ENCODE measurements at regions not wholly inside any gene's neighbourhood (a gene's known extent, or its start where the extent isn't known, plus 50 kb on each side); places are given as distances from the start of the nearest gene placed in this dataset.

GRCh38 chr2:129314120-129314519 lies 665.3 kb upstream of the RAB6C start:
- Histone ChIP-seq H3K9me3 (ENCODE audit: control insufficient read depth in 2 of 2, insufficient read depth in 1 of 2, low read length in 1 of 2) (no peaks in the 10 kb centered on the region), H3K36me3 (ENCODE audit: control insufficient read depth in 2 of 2, insufficient read depth in 2 of 2, low read length in 1 of 2) (no peaks in the 10 kb centered on the region), H3K27ac (ENCODE audit: low read depth in 1 of 2, low read length in 1 of 2) (no peak overlapping the region), H3K27me3 (ENCODE audit: control insufficient read depth in 2 of 2, insufficient read depth in 1 of 2, low read length in 1 of 2) (no peaks in the 10 kb centered on the region), H3K4me1 (ENCODE audit: control insufficient read depth in 2 of 2, insufficient read depth in 2 of 2, low read length in 2 of 2) (no peaks in the 10 kb centered on the region), H3K4me3 (ENCODE audit: low read length in 2 of 2) (no peak overlapping the region)
- WGBS, result 92% methylated on average over 9 of the region's 9 CpGs
- no peak for DNase-seq (ENCODE audit: low read depth in 6 of 9, low spot score in 9 of 9)

GRCh38 chr2:129318581-129319421 lies 660.7 kb upstream of the RAB6C start:
- Histone ChIP-seq H3K27me3 (ENCODE audit: control insufficient read depth in 2 of 2, insufficient read depth in 1 of 2, low read length in 1 of 2) (no peaks in the 10 kb centered on the region), H3K36me3 (ENCODE audit: control insufficient read depth in 2 of 2, insufficient read depth in 2 of 2, low read length in 1 of 2) (no peaks in the 10 kb centered on the region), H3K4me3 (ENCODE audit: low read length in 2 of 2) (no peak overlapping the region), H3K9me3 (ENCODE audit: control insufficient read depth in 2 of 2, insufficient read depth in 1 of 2, low read length in 1 of 2) (no peaks in the 10 kb centered on the region), H3K27ac (ENCODE audit: low read depth in 1 of 2, low read length in 1 of 2) (no peak overlapping the region), H3K4me1 (ENCODE audit: control insufficient read depth in 2 of 2, insufficient read depth in 2 of 2, low read length in 2 of 2) (no peaks in the 10 kb centered on the region)
- DNase-seq (ENCODE audit: low read depth in 6 of 9, low spot score in 9 of 9), result no peak
- WGBS, result 90% methylated on average over 27 of the region's 27 CpGs

GRCh38 chr2:129319422-129319717 lies 660.1 kb upstream of the RAB6C start:
- Histone ChIP-seq H3K36me3 (ENCODE audit: control insufficient read depth in 2 of 2, insufficient read depth in 2 of 2, low read length in 1 of 2) (no peaks in the 10 kb centered on the region), H3K9me3 (ENCODE audit: control insufficient read depth in 2 of 2, insufficient read depth in 1 of 2, low read length in 1 of 2) (no peaks in the 10 kb centered on the region), H3K27me3 (ENCODE audit: control insufficient read depth in 2 of 2, insufficient read depth in 1 of 2, low read length in 1 of 2) (no peaks in the 10 kb centered on the region), H3K4me1 (ENCODE audit: control insufficient read depth in 2 of 2, insufficient read depth in 2 of 2, low read length in 2 of 2) (no peaks in the 10 kb centered on the region), H3K27ac (ENCODE audit: low read depth in 1 of 2, low read length in 1 of 2) (no peak overlapping the region), H3K4me3 (ENCODE audit: low read length in 2 of 2) (no peak overlapping the region)
- 95% methylated on average over 7 of the region's 7 CpGs for WGBS
- no peak for DNase-seq (ENCODE audit: low read depth in 6 of 9, low spot score in 9 of 9)

GRCh38 chr2:129320288-129320687 lies 659.2 kb upstream of the RAB6C start:
- WGBS, result 98% methylated on average over 4 of the region's 4 CpGs
- Histone ChIP-seq H3K9me3 (ENCODE audit: control insufficient read depth in 2 of 2, insufficient read depth in 1 of 2, low read length in 1 of 2) (no peaks in the 10 kb centered on the region), H3K36me3 (ENCODE audit: control insufficient read depth in 2 of 2, insufficient read depth in 2 of 2, low read length in 1 of 2) (no peaks in the 10 kb centered on the region), H3K27ac (ENCODE audit: low read depth in 1 of 2, low read length in 1 of 2) (no peak overlapping the region), H3K4me1 (ENCODE audit: control insufficient read depth in 2 of 2, insufficient read depth in 2 of 2, low read length in 2 of 2) (no peaks in the 10 kb centered on the region), H3K4me3 (ENCODE audit: low read length in 2 of 2) (no peak overlapping the region), H3K27me3 (ENCODE audit: control insufficient read depth in 2 of 2, insufficient read depth in 1 of 2, low read length in 1 of 2) (no peaks in the 10 kb centered on the region)
- DNase-seq (ENCODE audit: low read depth in 6 of 9, low spot score in 9 of 9), result no peak

- Histone ChIP-seq H3K4me1 (ENCODE audit: control insufficient read depth in 2 of 2, insufficient read depth in 2 of 2, low read length in 2 of 2) (no peaks in the 10 kb centered on the region), H3K27me3 (ENCODE audit: control insufficient read depth in 2 of 2, insufficient read depth in 1 of 2, low read length in 1 of 2) (no peaks in the 10 kb centered on the region), H3K4me3 (ENCODE audit: low read length in 2 of 2) (no peak overlapping the region), H3K9me3 (ENCODE audit: control insufficient read depth in 2 of 2, insufficient read depth in 1 of 2, low read length in 1 of 2) (no peaks in the 10 kb centered on the region), H3K36me3 (ENCODE audit: control insufficient read depth in 2 of 2, insufficient read depth in 2 of 2, low read length in 1 of 2) (no peaks in the 10 kb centered on the region), H3K27ac (ENCODE audit: low read depth in 1 of 2, low read length in 1 of 2) (no peak overlapping the region)
- no peak for DNase-seq (ENCODE audit: low read depth in 6 of 9, low spot score in 9 of 9)
- 93% methylated on average over 2 of the region's 2 CpGs for WGBS
Observed at GRCh38 chr2:129324349-129324748, 655.1 kb upstream of the RAB6C start.

GRCh38 chr2:129325151-129325550 lies 654.3 kb upstream of the RAB6C start:
- Histone ChIP-seq H3K36me3 (ENCODE audit: control insufficient read depth in 2 of 2, insufficient read depth in 2 of 2, low read length in 1 of 2) (no peaks in the 10 kb centered on the region), H3K4me1 (ENCODE audit: control insufficient read depth in 2 of 2, insufficient read depth in 2 of 2, low read length in 2 of 2) (no peaks in the 10 kb centered on the region)
- WGBS, result 73% methylated on average over 2 of the region's 2 CpGs

GRCh38 chr2:129329574-129329973 lies 649.9 kb upstream of the RAB6C start:
- Histone ChIP-seq H3K27ac (ENCODE audit: low read depth in 1 of 2, low read length in 1 of 2) (no peak overlapping the region), H3K27me3 (ENCODE audit: control insufficient read depth in 2 of 2, insufficient read depth in 1 of 2, low read length in 1 of 2) (no peaks in the 10 kb centered on the region), H3K4me3 (ENCODE audit: low read length in 2 of 2) (no peak overlapping the region), H3K9me3 (ENCODE audit: control insufficient read depth in 2 of 2, insufficient read depth in 1 of 2, low read length in 1 of 2) (no peaks in the 10 kb centered on the region), H3K4me1 (ENCODE audit: control insufficient read depth in 2 of 2, insufficient read depth in 2 of 2, low read length in 2 of 2) (no peaks in the 10 kb centered on the region), H3K36me3 (ENCODE audit: control insufficient read depth in 2 of 2, insufficient read depth in 2 of 2, low read length in 1 of 2) (no peaks in the 10 kb centered on the region)
- DNase-seq (ENCODE audit: low read depth in 6 of 9, low spot score in 9 of 9), result no peak
- 37% methylated on average over 4 of the region's 4 CpGs for WGBS

More at GRCh38 chr2:129325151-129325550, 654.3 kb upstream of the RAB6C start:
- H3K9me3 ChIP-seq (ENCODE audit: control insufficient read depth in 2 of 2, insufficient read depth in 1 of 2, low read length in 1 of 2), result no peaks in the 10 kb centered on the region
- H3K27ac ChIP-seq (ENCODE audit: low read depth in 1 of 2, low read length in 1 of 2), result no peak overlapping the region
- no peak for DNase-seq (ENCODE audit: low read depth in 6 of 9, low spot score in 9 of 9)
- H3K4me3 ChIP-seq (ENCODE audit: low read length in 2 of 2), result no peak overlapping the region
- H3K27me3 ChIP-seq (ENCODE audit: control insufficient read depth in 2 of 2, insufficient read depth in 1 of 2, low read length in 1 of 2), result no peaks in the 10 kb centered on the region

GRCh38 chr2:129330504-129330903 lies 649.0 kb upstream of the RAB6C start:
- no peak for DNase-seq (ENCODE audit: low read depth in 6 of 9, low spot score in 9 of 9)
- no peak overlapping the region for H3K4me3 ChIP-seq (ENCODE audit: low read length in 2 of 2)
- H3K4me1 ChIP-seq (ENCODE audit: control insufficient read depth in 2 of 2, insufficient read depth in 2 of 2, low read length in 2 of 2), result no peaks in the 10 kb centered on the region
- WGBS, result 93% methylated on average over 2 of the region's 2 CpGs
- H3K36me3 ChIP-seq (ENCODE audit: control insufficient read depth in 2 of 2, insufficient read depth in 2 of 2, low read length in 1 of 2), result no peaks in the 10 kb centered on the region
- no peaks in the 10 kb centered on the region for H3K9me3 ChIP-seq (ENCODE audit: control insufficient read depth in 2 of 2, insufficient read depth in 1 of 2, low read length in 1 of 2)
- no peak overlapping the region for H3K27ac ChIP-seq (ENCODE audit: low read depth in 1 of 2, low read length in 1 of 2)
- no peaks in the 10 kb centered on the region for H3K27me3 ChIP-seq (ENCODE audit: control insufficient read depth in 2 of 2, insufficient read depth in 1 of 2, low read length in 1 of 2)

GRCh38 chr2:129331638-129332037 lies 647.8 kb upstream of the RAB6C start:
- Histone ChIP-seq H3K4me1 (ENCODE audit: control insufficient read depth in 2 of 2, insufficient read depth in 2 of 2, low read length in 2 of 2) (no peaks in the 10 kb centered on the region), H3K4me3 (ENCODE audit: low read length in 2 of 2) (no peak overlapping the region), H3K27me3 (ENCODE audit: control insufficient read depth in 2 of 2, insufficient read depth in 1 of 2, low read length in 1 of 2) (no peaks in the 10 kb centered on the region), H3K27ac (ENCODE audit: low read depth in 1 of 2, low read length in 1 of 2) (no peak overlapping the region), H3K9me3 (ENCODE audit: control insufficient read depth in 2 of 2, insufficient read depth in 1 of 2, low read length in 1 of 2) (no peaks in the 10 kb centered on the region), H3K36me3 (ENCODE audit: control insufficient read depth in 2 of 2, insufficient read depth in 2 of 2, low read length in 1 of 2) (no peaks in the 10 kb centered on the region)
- no peak for DNase-seq (ENCODE audit: low read depth in 6 of 9, low spot score in 9 of 9)
- WGBS, result 93% methylated on average over 7 of the region's 7 CpGs

Measured in thymus (tissue), 11 donors.